Chondrocyte (in vitro differentiated cells): ENCODE measurements at regions not wholly inside any gene's neighbourhood (a gene's known extent, or its start where the extent isn't known, plus 50 kb on each side); places are given as distances from the start of the nearest gene placed in this dataset.
A peak's percentile ranks its signal among the peaks of the same experiment; 100 is the strongest.

Source experiments
- DNase-seq: peaks from one replicate; pipeline ENCODE4 v3.0.0; 2021; ENCODE audit warnings: mixed read lengths, low spot score
- H3K27ac Mint-ChIP-seq: one replicate; pipeline ENCODE4 v1.8.0; 2021; ENCODE audit warnings: mild to moderate bottlenecking, moderate library complexity, mixed read lengths; ENCODE audit not compliant: unreplicated experiment
- H3K27me3 Mint-ChIP-seq: 2 replicates; pipeline ENCODE4 v1.8.0; 2021; ENCODE audit warnings: low read depth, mixed read lengths
- H3K36me3 Mint-ChIP-seq: 2 replicates; pipeline ENCODE4 v1.8.0; 2021; ENCODE audit warnings: low read depth, mixed read lengths
- H3K4me1 Mint-ChIP-seq: 2 replicates; pipeline ENCODE4 v1.8.0; 2021; ENCODE audit warnings: low read depth, mild to moderate bottlenecking, mixed read lengths
- H3K4me3 Mint-ChIP-seq: one replicate; pipeline ENCODE4 v1.8.0; 2021; ENCODE audit warnings: mild to moderate bottlenecking, moderate library complexity, mixed read lengths; ENCODE audit not compliant: unreplicated experiment
- H3K9me3 Mint-ChIP-seq: 2 replicates; pipeline ENCODE4 v1.8.0; 2021; ENCODE audit warnings: low read depth, mixed read lengths
- TF ChIP-seq, protein P1 (sequence below): fragments of 200-600 bp; sonication (generic); IDR thresholded peaks from 2 replicates; pipeline ENCODE4 v1.5.0; 2021; ENCODE audit warnings: antibody characterized with exemption, mild to moderate bottlenecking, moderate library complexity

DNA sequence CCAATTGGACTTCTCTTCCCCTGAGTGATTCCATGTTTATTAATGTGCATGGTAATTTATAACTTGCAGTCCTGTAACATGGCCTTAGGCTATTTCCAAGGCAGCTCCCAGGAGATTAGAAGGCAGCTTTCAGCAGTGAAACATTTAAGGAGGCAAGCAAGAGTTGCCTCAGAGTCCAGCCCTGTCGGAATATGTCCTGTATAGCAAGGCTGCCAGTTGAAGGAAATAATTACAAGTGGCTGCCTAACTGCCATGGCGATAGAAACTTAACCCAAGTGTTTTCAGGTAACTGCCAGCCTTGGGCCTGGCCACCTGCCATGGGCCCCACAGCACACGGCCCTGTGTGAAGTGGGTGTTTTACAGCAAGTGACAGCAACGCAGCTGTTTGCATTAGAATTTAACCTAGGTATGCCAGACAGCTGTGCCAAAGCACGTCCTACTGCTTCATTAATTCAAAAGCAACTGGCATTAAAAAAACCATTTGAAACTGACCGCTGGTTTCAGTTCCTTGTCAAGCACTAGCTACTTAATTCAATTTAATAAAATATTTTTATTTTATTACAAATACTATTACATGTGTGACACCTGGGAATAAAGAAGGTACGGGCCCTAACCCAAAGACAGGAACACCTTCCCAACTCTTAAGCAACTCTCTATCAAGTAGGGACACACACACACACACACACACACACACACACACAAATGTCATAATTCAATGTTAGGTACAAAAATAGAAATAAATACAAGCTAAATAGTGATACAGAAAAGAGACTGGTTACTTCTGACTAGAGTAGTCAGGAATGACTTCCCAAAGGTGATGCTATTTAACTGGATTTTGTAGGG, 151.8 kb upstream of the HEY2 start:
- H3K4me3 Mint-ChIP-seq: no peak overlapping the region
- peak overlapping the region; percentile 66 for H3K27ac Mint-ChIP-seq
- no peak for DNase-seq
- peaks cover 1% of the 10 kb centered on the region for H3K36me3 Mint-ChIP-seq
- H3K9me3 Mint-ChIP-seq: peaks cover 8% of the 10 kb centered on the region
- TF ChIP-seq, protein P1, sequence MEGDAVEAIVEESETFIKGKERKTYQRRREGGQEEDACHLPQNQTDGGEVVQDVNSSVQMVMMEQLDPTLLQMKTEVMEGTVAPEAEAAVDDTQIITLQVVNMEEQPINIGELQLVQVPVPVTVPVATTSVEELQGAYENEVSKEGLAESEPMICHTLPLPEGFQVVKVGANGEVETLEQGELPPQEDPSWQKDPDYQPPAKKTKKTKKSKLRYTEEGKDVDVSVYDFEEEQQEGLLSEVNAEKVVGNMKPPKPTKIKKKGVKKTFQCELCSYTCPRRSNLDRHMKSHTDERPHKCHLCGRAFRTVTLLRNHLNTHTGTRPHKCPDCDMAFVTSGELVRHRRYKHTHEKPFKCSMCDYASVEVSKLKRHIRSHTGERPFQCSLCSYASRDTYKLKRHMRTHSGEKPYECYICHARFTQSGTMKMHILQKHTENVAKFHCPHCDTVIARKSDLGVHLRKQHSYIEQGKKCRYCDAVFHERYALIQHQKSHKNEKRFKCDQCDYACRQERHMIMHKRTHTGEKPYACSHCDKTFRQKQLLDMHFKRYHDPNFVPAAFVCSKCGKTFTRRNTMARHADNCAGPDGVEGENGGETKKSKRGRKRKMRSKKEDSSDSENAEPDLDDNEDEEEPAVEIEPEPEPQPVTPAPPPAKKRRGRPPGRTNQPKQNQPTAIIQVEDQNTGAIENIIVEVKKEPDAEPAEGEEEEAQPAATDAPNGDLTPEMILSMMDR: peak; percentile 17
- H3K27me3 Mint-ChIP-seq: no peaks in the 10 kb centered on the region
- H3K4me1 Mint-ChIP-seq: peaks cover 44% of the 10 kb centered on the region

DNA sequence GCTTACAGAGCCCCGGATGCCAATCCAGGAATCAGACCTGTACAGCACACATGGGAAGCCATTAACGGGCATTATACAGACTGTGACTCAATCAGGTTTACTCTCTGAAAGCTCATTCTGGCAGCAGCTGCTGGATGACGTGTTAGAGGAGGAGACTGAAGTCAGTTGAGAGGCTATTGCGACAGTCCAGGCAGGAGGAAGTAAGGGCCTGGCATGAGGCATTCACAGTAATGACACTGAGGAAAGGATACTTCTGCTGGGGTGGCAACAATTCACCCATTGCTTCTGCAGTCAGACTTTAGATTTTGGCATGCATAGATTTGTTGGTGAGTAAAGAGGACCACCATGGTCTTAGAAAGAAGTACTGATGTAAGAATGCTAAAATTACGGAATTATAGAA, 151.0 kb upstream of the HEY2 start:
- H3K36me3 Mint-ChIP-seq: peaks cover 4% of the 10 kb centered on the region
- H3K9me3 Mint-ChIP-seq: peaks cover 16% of the 10 kb centered on the region
- TF ChIP-seq, protein P1: no peak
- H3K27me3 Mint-ChIP-seq: no peaks in the 10 kb centered on the region
- DNase-seq: no peak
- peaks cover 42% of the 10 kb centered on the region for H3K4me1 Mint-ChIP-seq
- peak overlapping the region; percentile 66 for H3K27ac Mint-ChIP-seq
- no peak overlapping the region for H3K4me3 Mint-ChIP-seq

- H3K27me3 Mint-ChIP-seq: no peaks in the 10 kb centered on the region
- H3K9me3 Mint-ChIP-seq: peaks cover 28% of the 10 kb centered on the region
- H3K4me3 Mint-ChIP-seq: no peak overlapping the region
- H3K36me3 Mint-ChIP-seq: peaks cover 12% of the 10 kb centered on the region
- TF ChIP-seq, protein P1: no peak
- H3K27ac Mint-ChIP-seq: no peak overlapping the region
- DNase-seq: no peak
- peaks cover 8% of the 10 kb centered on the region for H3K4me1 Mint-ChIP-seq
Measured at GRCh38 chr6:125604257-125604656, 145.2 kb upstream of the HEY2 start.

GRCh38 chr6:125611573-125612344, 137.7 kb upstream of the HEY2 start:
- H3K27ac Mint-ChIP-seq: peak overlapping the region; percentile 99

DNA sequence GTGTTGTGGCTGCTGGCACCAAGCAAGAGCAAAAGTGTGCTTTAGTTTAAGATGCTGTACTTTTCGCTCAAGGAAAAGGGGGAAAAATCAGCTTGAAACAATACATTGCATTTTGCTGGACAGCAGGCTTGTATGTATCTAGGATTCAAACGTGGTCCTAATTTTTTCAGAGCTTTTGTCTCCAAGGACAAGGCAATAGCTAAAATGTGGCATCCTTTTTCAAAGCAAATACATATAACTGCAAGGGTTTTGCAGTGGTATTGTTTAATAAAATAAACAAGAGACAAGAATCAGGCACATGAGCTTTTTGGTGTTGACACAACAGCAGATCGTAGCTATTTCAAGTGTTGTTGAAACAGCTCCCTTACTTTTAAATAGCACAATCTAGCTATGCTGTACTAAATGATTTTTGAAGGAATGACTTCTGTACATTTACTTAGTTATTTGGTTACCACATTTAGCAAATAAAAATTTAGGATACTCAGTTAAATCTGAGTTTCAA, 137.0 kb upstream of the HEY2 start:
- Mint-ChIP-seq H3K27ac (peak overlapping the region; percentile 99), H3K4me3 (peak overlapping the region; percentile 64), H3K4me1 (peaks cover 54% of the 10 kb centered on the region), H3K27me3 (no peaks in the 10 kb centered on the region), H3K36me3 (peaks cover 7% of the 10 kb centered on the region), H3K9me3 (peaks cover 5% of the 10 kb centered on the region)
- no peak for DNase-seq
- TF ChIP-seq, protein P1: no peak

More at GRCh38 chr6:125611573-125612344, 137.7 kb upstream of the HEY2 start:
- Mint-ChIP-seq H3K9me3 (peaks cover 5% of the 10 kb centered on the region), H3K36me3 (peaks cover 7% of the 10 kb centered on the region), H3K4me1 (peaks cover 57% of the 10 kb centered on the region), H3K27me3 (no peaks in the 10 kb centered on the region), H3K4me3 (peak overlapping the region; percentile 64)
- DNase-seq: no peak
- TF ChIP-seq, protein P1: no peak
